Epithelial cell of esophagus (primary cell): ENCODE measurements at regions not wholly inside any gene's neighbourhood (a gene's known extent, or its start where the extent isn't known, plus 50 kb on each side); places are given as distances from the start of the nearest gene placed in this dataset.

Experiments
- DNase-seq: peaks from one replicate; pipeline ENCODE4 v3.0.0; 2010; ENCODE audit warnings: low read depth
- H3K4me3 ChIP-seq: 2 replicates; pipeline ENCODE4 v1.5.1; 2011; ENCODE audit warnings: mild to moderate bottlenecking, low read length, control low read depth
- TF ChIP-seq, protein P1 (sequence below): IDR thresholded peaks from 2 replicates; pipeline ENCODE4 v1.5.1; 2011; ENCODE audit warnings: low read depth, mild to moderate bottlenecking, low read length, control low read depth, inconsistent platforms; ENCODE audit not compliant: insufficient read depth; ENCODE audit errors: missing control alignments

DNA sequence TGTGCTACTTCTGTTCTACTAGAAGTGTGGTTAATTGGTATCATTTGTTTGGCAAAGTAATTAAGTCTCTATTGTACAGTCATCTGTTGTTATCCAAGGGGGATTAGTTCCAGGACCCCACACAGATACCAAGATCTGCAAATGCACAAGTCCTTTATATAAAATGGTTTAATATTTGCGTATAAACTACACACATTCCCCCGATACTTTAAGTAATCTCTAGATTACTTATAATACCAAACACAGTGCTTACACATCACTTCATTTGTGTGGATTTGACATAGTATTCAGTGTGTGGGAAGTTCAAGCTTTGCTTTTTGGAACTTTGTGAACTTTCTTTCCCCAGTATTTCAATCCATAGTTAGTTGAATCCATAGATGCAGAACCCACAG, 50.5 kb upstream of the ABI3BP start:
- TF ChIP-seq, protein P1, sequence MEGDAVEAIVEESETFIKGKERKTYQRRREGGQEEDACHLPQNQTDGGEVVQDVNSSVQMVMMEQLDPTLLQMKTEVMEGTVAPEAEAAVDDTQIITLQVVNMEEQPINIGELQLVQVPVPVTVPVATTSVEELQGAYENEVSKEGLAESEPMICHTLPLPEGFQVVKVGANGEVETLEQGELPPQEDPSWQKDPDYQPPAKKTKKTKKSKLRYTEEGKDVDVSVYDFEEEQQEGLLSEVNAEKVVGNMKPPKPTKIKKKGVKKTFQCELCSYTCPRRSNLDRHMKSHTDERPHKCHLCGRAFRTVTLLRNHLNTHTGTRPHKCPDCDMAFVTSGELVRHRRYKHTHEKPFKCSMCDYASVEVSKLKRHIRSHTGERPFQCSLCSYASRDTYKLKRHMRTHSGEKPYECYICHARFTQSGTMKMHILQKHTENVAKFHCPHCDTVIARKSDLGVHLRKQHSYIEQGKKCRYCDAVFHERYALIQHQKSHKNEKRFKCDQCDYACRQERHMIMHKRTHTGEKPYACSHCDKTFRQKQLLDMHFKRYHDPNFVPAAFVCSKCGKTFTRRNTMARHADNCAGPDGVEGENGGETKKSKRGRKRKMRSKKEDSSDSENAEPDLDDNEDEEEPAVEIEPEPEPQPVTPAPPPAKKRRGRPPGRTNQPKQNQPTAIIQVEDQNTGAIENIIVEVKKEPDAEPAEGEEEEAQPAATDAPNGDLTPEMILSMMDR, result no peak
- H3K4me3 ChIP-seq, result no peak overlapping the region
- DNase-seq, result no peak

DNA sequence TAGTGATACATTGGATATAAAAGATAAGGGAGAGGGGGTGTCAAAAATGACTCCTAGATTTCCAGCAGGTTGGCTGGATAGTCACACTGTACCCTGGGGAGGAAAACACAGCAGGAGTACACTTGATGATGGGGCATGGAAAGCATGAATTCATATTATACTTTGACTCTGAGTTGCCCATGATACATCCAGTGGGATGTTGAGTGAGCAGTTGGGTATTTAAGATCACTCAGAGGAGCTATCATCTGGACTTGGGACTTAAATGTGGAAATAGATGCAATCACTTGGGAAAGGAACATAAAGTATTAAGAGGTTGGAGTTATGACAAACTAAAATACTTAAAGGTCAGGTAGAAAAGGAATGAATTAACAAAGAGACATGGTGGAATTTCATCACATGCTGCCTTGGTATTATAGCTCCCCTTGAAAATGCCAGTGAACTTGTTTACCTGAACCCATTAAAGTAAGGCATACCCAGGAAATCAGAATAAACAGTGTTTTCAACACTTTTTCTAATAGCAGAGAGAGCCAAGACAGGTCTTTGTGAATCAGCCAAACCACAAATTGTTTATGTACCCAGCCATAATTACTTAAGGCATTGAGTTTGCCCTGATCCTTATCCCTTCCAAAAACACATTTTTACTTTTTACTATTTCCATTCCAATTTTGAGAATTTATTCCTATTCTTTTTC, 49.9 kb upstream of the ABI3BP start:
- no peak overlapping the region for H3K4me3 ChIP-seq
- DNase-seq, result peak; percentile 31
- TF ChIP-seq, protein P1, result no peak
